ENCODE measurements at regions not wholly inside any gene's neighbourhood (a gene's known extent, or its start where the extent isn't known, plus 50 kb on each side); places are given as distances from the start of the nearest gene placed in this dataset.

DNA sequence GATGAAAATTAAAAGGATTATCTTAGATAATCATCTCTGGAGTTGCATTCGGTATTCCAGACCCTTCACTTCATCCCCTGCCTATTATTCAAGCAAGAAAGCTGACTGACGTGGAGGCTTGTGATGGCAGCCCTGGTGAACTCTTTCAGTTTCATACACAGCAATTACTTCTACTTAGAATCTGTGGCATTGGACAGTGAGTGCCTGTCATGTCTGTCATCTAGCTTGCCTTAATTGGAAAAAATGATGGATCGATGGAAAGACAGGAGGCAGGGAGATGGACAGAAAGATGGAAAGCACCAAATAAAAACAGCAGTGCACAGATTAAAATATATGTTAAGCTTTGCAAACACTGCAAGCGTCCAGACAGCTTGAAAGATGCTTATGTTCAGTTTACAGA, 1371.0 kb upstream of the CDH6 start:
- CTCF ChIA-PET = no interaction called here

More for the DNA sequence above, 1371.0 kb upstream of the CDH6 start:
- H3K4me1 ChIP-seq (ENCODE audit: control insufficient read depth, extremely low read depth, insufficient read depth, low read length) = no peaks in the 10 kb centered on the region
- no peaks in the 10 kb centered on the region for H3K79me2 ChIP-seq (ENCODE audit: control insufficient read depth, insufficient read depth, low read length)
- H3K9ac ChIP-seq (replicated peaks; ENCODE audit: extremely low read depth, insufficient read depth, low read length) = no peak overlapping the region
- H2AFZ ChIP-seq (ENCODE audit: low read depth, low read length) = no peak overlapping the region
- dilution Hi-C loops (cut with MboI; ENCODE audit: extremely low pct_ligation_motif_present, low sequenced_read_pairs) (no loop called here), intact Hi-C loops (cut with micrococcal nuclease) (no loop called here)
- no peaks in the 10 kb centered on the region for H3K9me1 ChIP-seq (replicated peaks; ENCODE audit: control insufficient read depth, extremely low read depth, insufficient read depth, low read length)
- H3K36me3 ChIP-seq (ENCODE audit: control insufficient read depth in 2 of 2, extremely low read depth in 1 of 2, insufficient read depth in 2 of 2, low read length in 2 of 2) = no peaks in the 10 kb centered on the region
- TF ChIP-seq CTCF (IDR thresholded peaks at IDR 0.05; ENCODE audit: extremely low read depth in 1 of 2, insufficient read depth in 1 of 2, low read depth in 1 of 2, low read length in 2 of 2) (no peak), POLR2AphosphoS5 (IDR thresholded peaks at IDR 0.05; ENCODE audit: insufficient read depth, low read depth, low read length) (no peak), MYC (IDR thresholded peaks at IDR 0.05; ENCODE audit: low read depth, low read length) (no peak), EZH2 (IDR thresholded peaks at IDR 0.05; ENCODE audit: borderline replicate concordance, low read depth, low read length, severe bottlenecking) (no peak), JUN (IDR thresholded peaks at IDR 0.05; ENCODE audit: borderline replicate concordance, insufficient read depth, insufficient read length, low read depth) (no peak), FOS (IDR thresholded peaks at IDR 0.05; ENCODE audit: borderline replicate concordance, insufficient read depth, low read length) (no peak), GATA2 (IDR thresholded peaks at IDR 0.05; ENCODE audit: insufficient read depth, insufficient read length, low read depth, low read length) (no peak), MAX (IDR thresholded peaks at IDR 0.05; ENCODE audit: insufficient read depth, insufficient read length) (no peak), POLR2A (IDR thresholded peaks at IDR 0.05; ENCODE audit: low read depth, low read length) (no peak)
- no peak overlapping the region for H3K4me3 ChIP-seq (replicated peaks in 1 of 3; ENCODE audit: insufficient read depth in 1 of 3, low read depth in 1 of 3, low read length in 3 of 3)
- no peak overlapping the region for H3K4me2 ChIP-seq (ENCODE audit: insufficient read depth, low read length)
- DNase-seq (ENCODE audit: low read depth, low spot score) = no peak
- H3K27ac ChIP-seq (ENCODE audit: insufficient read depth, low read depth, low read length) = no peak overlapping the region
- no peak for FAIRE-seq
- POLR2A ChIA-PET = no interaction called here
- H4K20me1 ChIP-seq (replicated peaks; ENCODE audit: control insufficient read depth, extremely low read depth, insufficient read depth, low read length) = no peaks in the 10 kb centered on the region
- H3K27me3 ChIP-seq (ENCODE audit: control insufficient read depth in 2 of 2, insufficient read depth in 2 of 2, low read length in 2 of 2) = no peaks in the 10 kb centered on the region
- no TSS peak for BruUV-seq (replicated peaks)
- peaks cover 2% of the 10 kb centered on the region for H3K9me3 ChIP-seq (replicated peaks; ENCODE audit: control insufficient read depth, insufficient read depth, low read length)

Data from endothelial cell of umbilical vein (primary cell).